Osteoblast (primary cell): ENCODE measurements at regions not wholly inside any gene's neighbourhood (a gene's known extent, or its start where the extent isn't known, plus 50 kb on each side); places are given as distances from the start of the nearest gene placed in this dataset.

Experiments used
- DNase-seq: peaks from one replicate; pipeline ENCODE4 v3.0.0; 2011; ENCODE audit warnings: low spot score, mixed read lengths; ENCODE audit not compliant: insufficient read length; ENCODE audit errors: missing footprints
- H2AFZ ChIP-seq: 2 replicates; pipeline ENCODE4 v1.6.0; 2011; ENCODE audit warnings: mild to moderate bottlenecking, low read length
- H3K27ac ChIP-seq: 2 replicates; pipeline ENCODE4 v1.5.1; 2011; ENCODE audit warnings: mild to moderate bottlenecking, low read depth, low read length, moderate library complexity
- H3K27me3 ChIP-seq: 2 replicates; pipeline ENCODE4 v1.6.0; 2012; ENCODE audit warnings: mild to moderate bottlenecking, control low read depth, inconsistent platforms, low read length, moderate library complexity; ENCODE audit not compliant: insufficient read depth
- H3K36me3 ChIP-seq: 2 replicates; pipeline ENCODE4 v1.5.1; 2011; ENCODE audit warnings: mild to moderate bottlenecking, low read length, control low read depth, moderate library complexity; ENCODE audit not compliant: insufficient read depth
- H3K4me1 ChIP-seq: 2 replicates; pipeline ENCODE4 v1.5.1; 2011; ENCODE audit warnings: mild to moderate bottlenecking, low read length, control low read depth, moderate library complexity; ENCODE audit not compliant: insufficient read depth
- H3K4me2 ChIP-seq: 2 replicates; pipeline ENCODE4 v1.6.0; 2011; ENCODE audit warnings: mild to moderate bottlenecking, low read length; ENCODE audit not compliant: insufficient read depth
- H3K4me3 ChIP-seq: fragments of 200-600 bp; sonication (generic); 3 replicates; pipeline ENCODE4 v1.5.1; 2012; ENCODE audit warnings: mild to moderate bottlenecking, low read length, inconsistent platforms; ENCODE audit not compliant: insufficient read depth
- H3K79me2 ChIP-seq: 2 replicates; pipeline ENCODE4 v1.6.0; 2012; ENCODE audit warnings: mild to moderate bottlenecking, low read length, control low read depth, inconsistent platforms; ENCODE audit not compliant: insufficient read depth
- H3K9me3 ChIP-seq: 2 replicates; pipeline ENCODE4 v1.5.1; 2011; ENCODE audit warnings: low read depth, low read length, control low read depth
- H4K20me1 ChIP-seq: 2 replicates; pipeline ENCODE4 v1.6.0; 2012; ENCODE audit warnings: mild to moderate bottlenecking, low read length, control low read depth; ENCODE audit not compliant: insufficient read depth
- TF ChIP-seq, protein P1 (sequence below): IDR thresholded peaks from 2 replicates; pipeline ENCODE4 v1.5.1; 2011; ENCODE audit warnings: mild to moderate bottlenecking, low read depth, low read length, moderate library complexity; ENCODE audit errors: extremely low read depth

DNA sequence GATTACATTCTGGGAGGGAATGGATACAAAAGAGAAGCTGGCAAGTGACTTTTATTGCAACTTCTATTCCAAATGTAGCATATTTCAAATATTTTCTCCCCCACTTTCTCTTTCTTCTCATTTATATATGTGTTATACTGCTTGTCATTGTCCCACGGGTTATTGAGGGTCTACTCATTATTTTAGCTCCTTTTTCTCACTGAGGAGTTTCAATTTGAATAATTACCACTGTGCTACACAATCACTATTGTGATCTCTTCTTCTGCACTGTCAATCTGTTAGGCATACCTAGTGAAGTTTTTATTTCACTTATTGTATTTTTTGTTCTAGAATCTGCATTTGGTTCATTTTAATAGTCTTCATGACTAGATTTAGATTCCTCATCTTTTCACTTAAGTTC, 339.7 kb downstream of the PTPRC start:
- Histone ChIP-seq H3K9me3 (no peaks in the 10 kb centered on the region), H3K27me3 (no peaks in the 10 kb centered on the region), H4K20me1 (no peaks in the 10 kb centered on the region), H3K27ac (no peak overlapping the region), H3K79me2 (no peaks in the 10 kb centered on the region), H2AFZ (no peak overlapping the region), H3K4me2 (no peak overlapping the region), H3K4me1 (no peaks in the 10 kb centered on the region), H3K4me3 (no peak overlapping the region), H3K36me3 (no peaks in the 10 kb centered on the region)
- DNase-seq = no peak
- TF ChIP-seq, protein P1, sequence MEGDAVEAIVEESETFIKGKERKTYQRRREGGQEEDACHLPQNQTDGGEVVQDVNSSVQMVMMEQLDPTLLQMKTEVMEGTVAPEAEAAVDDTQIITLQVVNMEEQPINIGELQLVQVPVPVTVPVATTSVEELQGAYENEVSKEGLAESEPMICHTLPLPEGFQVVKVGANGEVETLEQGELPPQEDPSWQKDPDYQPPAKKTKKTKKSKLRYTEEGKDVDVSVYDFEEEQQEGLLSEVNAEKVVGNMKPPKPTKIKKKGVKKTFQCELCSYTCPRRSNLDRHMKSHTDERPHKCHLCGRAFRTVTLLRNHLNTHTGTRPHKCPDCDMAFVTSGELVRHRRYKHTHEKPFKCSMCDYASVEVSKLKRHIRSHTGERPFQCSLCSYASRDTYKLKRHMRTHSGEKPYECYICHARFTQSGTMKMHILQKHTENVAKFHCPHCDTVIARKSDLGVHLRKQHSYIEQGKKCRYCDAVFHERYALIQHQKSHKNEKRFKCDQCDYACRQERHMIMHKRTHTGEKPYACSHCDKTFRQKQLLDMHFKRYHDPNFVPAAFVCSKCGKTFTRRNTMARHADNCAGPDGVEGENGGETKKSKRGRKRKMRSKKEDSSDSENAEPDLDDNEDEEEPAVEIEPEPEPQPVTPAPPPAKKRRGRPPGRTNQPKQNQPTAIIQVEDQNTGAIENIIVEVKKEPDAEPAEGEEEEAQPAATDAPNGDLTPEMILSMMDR = no peak

DNA sequence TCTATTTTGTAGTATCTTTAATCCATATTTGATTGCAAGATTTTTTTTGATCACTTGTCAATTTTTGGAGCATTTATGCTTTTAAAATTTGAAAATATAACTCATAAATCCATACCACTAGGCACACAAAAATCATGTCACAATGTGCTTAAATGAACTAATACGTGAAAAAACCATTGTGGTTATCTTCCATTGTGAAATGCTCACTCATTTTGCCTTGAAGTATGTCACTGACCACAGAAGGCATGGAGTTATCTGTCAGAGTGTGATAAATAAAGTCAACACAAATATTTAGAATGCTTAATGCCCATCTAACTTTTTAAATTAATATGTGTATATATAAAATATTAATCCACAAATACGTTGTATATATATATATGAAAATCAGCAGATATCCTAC, 347.2 kb downstream of the PTPRC start:
- H4K20me1 ChIP-seq = no peaks in the 10 kb centered on the region
- H3K9me3 ChIP-seq = no peaks in the 10 kb centered on the region
- H2AFZ ChIP-seq = no peak overlapping the region
- no peak for DNase-seq
- no peaks in the 10 kb centered on the region for H3K79me2 ChIP-seq
- H3K36me3 ChIP-seq = no peaks in the 10 kb centered on the region
- no peak overlapping the region for H3K4me2 ChIP-seq
- H3K4me1 ChIP-seq = no peaks in the 10 kb centered on the region
- TF ChIP-seq, protein P1 = no peak
- no peak overlapping the region for H3K4me3 ChIP-seq
- H3K27me3 ChIP-seq = no peaks in the 10 kb centered on the region
- H3K27ac ChIP-seq = no peak overlapping the region

DNA sequence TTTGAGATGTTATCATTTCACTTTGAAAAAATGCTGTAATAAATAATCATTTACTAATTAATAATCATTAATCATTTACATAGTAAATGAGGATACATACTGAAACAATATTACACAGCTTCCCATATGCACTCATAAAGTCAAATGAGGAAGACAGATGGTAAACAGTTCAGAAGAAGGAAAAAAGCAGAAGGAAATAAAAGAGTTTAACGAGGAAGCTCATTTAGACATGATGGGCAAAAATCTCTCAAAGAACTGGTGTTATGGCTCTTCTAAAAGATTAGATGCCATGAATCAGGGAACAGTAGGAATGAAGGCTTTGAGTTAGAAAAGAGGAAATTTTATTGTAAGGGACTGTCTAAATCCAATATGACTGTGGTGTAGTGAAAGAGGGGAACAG, 347.6 kb downstream of the PTPRC start:
- Histone ChIP-seq H3K36me3 (no peaks in the 10 kb centered on the region), H3K4me3 (no peak overlapping the region), H4K20me1 (no peaks in the 10 kb centered on the region), H3K4me1 (no peaks in the 10 kb centered on the region), H2AFZ (no peak overlapping the region), H3K27me3 (no peaks in the 10 kb centered on the region), H3K4me2 (no peak overlapping the region), H3K79me2 (no peaks in the 10 kb centered on the region), H3K27ac (no peak overlapping the region), H3K9me3 (no peaks in the 10 kb centered on the region)
- no peak for DNase-seq
- TF ChIP-seq, protein P1 = no peak

DNA sequence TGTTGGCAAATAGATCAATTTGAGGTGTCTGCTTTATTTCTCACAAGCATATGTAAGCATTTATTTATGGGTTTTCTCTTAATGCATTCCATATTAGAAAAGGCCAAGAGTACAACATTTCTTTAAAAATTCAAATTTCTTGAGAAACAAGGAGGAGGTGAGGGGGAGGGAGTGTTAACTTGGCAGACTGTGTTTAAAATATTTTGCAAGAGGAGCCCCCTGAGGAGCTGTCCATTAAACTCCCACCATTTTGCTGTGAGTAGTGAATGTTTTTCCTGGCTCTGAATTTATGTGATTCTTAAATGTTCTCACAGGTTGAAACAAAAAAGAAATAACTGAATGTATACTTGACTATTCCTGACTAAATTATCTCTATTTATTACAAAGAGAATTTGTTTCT, 363.8 kb downstream of the PTPRC start:
- no peaks in the 10 kb centered on the region for H3K36me3 ChIP-seq
- no peak overlapping the region for H3K4me2 ChIP-seq
- no peak for DNase-seq
- H3K4me3 ChIP-seq = no peak overlapping the region
- H3K9me3 ChIP-seq = no peaks in the 10 kb centered on the region
- H3K79me2 ChIP-seq = no peaks in the 10 kb centered on the region
- H3K27ac ChIP-seq = no peak overlapping the region
- TF ChIP-seq, protein P1 = no peak
- no peaks in the 10 kb centered on the region for H4K20me1 ChIP-seq
- H3K4me1 ChIP-seq = no peaks in the 10 kb centered on the region
- H2AFZ ChIP-seq = no peak overlapping the region
- no peaks in the 10 kb centered on the region for H3K27me3 ChIP-seq
